Erythroblast (primary cell): ENCODE measurements at regions not wholly inside any gene's neighbourhood (a gene's known extent, or its start where the extent isn't known, plus 50 kb on each side); places are given as distances from the start of the nearest gene placed in this dataset.

Experiments used
- GATA1 ChIP-seq: IDR thresholded peaks from 2 replicates; pipeline ENCODE4 v1.6.1; 2011; ENCODE audit warnings: low read depth, mild to moderate bottlenecking, control low read depth, low read length, moderate library complexity
- POLR2A ChIP-seq: IDR thresholded peaks from 2 replicates; pipeline ENCODE4 v1.6.1; 2011; ENCODE audit warnings: mild to moderate bottlenecking, low read length

GRCh38 chr11:10365045-10365444, 60.2 kb downstream of the ADM start:
- TF ChIP-seq POLR2A: no peak
- no peak for TF ChIP-seq GATA1
